Keratinocyte (primary cell): ENCODE measurements at regions not wholly inside any gene's neighbourhood (a gene's known extent, or its start where the extent isn't known, plus 50 kb on each side); places are given as distances from the start of the nearest gene placed in this dataset.

Source experiments
- CTCF ChIP-seq, 3 experiments: IDR thresholded peaks in 1 of 3; conservative IDR thresholded peaks in 1 of 3; optimal IDR thresholded peaks in 1 of 3; 2 replicates in 2 of 3; 3 replicates in 1 of 3; pipeline versions ENCODE3 to v1.5.1; 2011; ENCODE audit warnings: low read length in 3 of 3, mild to moderate bottlenecking in 3 of 3, moderate library complexity in 2 of 3, control low read depth in 1 of 3, inconsistent platforms in 1 of 3; ENCODE audit not compliant: insufficient read depth in 2 of 3; ENCODE audit errors: extremely low read depth in 1 of 3
- EZH2 ChIP-seq: IDR thresholded peaks from one replicate; pipeline ENCODE4 v1.6.1; 2012; ENCODE audit warnings: inconsistent platforms, mild to moderate bottlenecking, low read length, moderate library complexity

- TF ChIP-seq CTCF (optimal IDR thresholded peaks at IDR 0.05 in 1 of 3, IDR thresholded peaks at IDR 0.05 in 1 of 3, conservative IDR thresholded peaks at IDR 0.05 in 1 of 3; ENCODE audit: extremely low read depth in 1 of 3, insufficient read depth in 2 of 3, low read length in 3 of 3) (no peak), EZH2 (no peak)
Observed at GRCh38 chr6:14232889-14233288, 115.3 kb downstream of the CD83 start.
